ENCODE measurements at regions not wholly inside any gene's neighbourhood (a gene's known extent, or its start where the extent isn't known, plus 50 kb on each side); places are given as distances from the start of the nearest gene placed in this dataset.
"Not testable (repeated sequence)": the region's sequence is repeated elsewhere in the genome, so short reads cannot be mapped to it uniquely, and the experiment has no call there.

DNA sequence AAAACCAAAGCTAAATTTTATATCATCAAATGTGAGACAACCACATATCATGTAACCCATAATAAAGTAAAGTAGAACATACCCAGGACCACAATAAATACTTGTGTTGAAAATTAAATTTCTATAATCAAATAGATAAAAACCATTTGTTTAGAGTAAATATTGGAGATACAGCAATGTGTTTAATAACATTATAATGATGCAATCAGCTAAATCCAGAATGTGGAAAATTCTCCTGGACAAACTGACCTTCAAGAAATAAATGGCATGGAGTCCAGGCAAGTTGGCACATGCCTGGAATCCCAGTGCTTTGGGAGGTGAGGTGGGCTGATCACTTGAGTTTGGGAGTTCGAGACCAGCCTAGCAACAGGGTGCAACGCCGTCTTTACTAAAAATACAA lies 84.0 kb downstream of the GPX5 start:
- POLR2A ChIA-PET, result no interaction called here
- H3K4me3 ChIP-seq (ENCODE audit: low read depth, low read length), result no peak overlapping the region
- no peaks in the 10 kb centered on the region for H3K27me3 ChIP-seq (ENCODE audit: control insufficient read depth, insufficient read depth, low read length)
- no peak for DNase-seq (ENCODE audit: low read depth)
- CTCF ChIA-PET, result interaction anchor here (1.0 kb wide), 1 partner anchor 20 kb away, joined by 3 read pairs; no protein-coding TSS in a partner anchor
- TF ChIP-seq, protein P1, sequence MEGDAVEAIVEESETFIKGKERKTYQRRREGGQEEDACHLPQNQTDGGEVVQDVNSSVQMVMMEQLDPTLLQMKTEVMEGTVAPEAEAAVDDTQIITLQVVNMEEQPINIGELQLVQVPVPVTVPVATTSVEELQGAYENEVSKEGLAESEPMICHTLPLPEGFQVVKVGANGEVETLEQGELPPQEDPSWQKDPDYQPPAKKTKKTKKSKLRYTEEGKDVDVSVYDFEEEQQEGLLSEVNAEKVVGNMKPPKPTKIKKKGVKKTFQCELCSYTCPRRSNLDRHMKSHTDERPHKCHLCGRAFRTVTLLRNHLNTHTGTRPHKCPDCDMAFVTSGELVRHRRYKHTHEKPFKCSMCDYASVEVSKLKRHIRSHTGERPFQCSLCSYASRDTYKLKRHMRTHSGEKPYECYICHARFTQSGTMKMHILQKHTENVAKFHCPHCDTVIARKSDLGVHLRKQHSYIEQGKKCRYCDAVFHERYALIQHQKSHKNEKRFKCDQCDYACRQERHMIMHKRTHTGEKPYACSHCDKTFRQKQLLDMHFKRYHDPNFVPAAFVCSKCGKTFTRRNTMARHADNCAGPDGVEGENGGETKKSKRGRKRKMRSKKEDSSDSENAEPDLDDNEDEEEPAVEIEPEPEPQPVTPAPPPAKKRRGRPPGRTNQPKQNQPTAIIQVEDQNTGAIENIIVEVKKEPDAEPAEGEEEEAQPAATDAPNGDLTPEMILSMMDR (IDR thresholded peaks at IDR 0.05; ENCODE audit: insufficient read depth, low read depth, low read length), result no peak
- no peaks in the 10 kb centered on the region for H3K36me3 ChIP-seq (ENCODE audit: control insufficient read depth, insufficient read depth, low read length)

DNA sequence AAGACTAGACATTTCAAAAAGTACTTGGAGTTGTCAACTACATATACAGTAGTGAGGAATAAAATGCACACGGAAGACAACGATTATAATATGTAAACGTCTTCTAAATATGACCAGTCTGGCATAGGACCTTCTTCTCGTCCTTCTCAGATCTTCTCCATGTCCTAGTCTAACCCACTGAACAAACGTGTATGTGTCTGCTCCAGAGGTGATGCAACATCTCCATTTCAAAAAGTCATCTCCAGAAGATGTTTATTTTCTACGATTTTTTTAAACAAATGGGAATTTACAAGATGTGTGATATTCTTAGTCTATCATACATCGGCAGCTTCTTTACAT lies 89.9 kb downstream of the GPX5 start:
- DNase-seq (ENCODE audit: low read depth), result no peak
- Histone ChIP-seq H3K27me3 (ENCODE audit: control insufficient read depth, insufficient read depth, low read length) (no peaks in the 10 kb centered on the region), H3K36me3 (ENCODE audit: control insufficient read depth, insufficient read depth, low read length) (no peaks in the 10 kb centered on the region), H3K4me3 (ENCODE audit: low read depth, low read length) (no peak overlapping the region)
- ChIA-PET CTCF (interaction anchor here (2.0 kb wide), 1 partner anchor 17 kb away, joined by 4 read pairs; no protein-coding TSS in a partner anchor), POLR2A (no interaction called here)
- TF ChIP-seq, protein P1 (IDR thresholded peaks at IDR 0.05; ENCODE audit: insufficient read depth, low read depth, low read length), result no peak

DNA sequence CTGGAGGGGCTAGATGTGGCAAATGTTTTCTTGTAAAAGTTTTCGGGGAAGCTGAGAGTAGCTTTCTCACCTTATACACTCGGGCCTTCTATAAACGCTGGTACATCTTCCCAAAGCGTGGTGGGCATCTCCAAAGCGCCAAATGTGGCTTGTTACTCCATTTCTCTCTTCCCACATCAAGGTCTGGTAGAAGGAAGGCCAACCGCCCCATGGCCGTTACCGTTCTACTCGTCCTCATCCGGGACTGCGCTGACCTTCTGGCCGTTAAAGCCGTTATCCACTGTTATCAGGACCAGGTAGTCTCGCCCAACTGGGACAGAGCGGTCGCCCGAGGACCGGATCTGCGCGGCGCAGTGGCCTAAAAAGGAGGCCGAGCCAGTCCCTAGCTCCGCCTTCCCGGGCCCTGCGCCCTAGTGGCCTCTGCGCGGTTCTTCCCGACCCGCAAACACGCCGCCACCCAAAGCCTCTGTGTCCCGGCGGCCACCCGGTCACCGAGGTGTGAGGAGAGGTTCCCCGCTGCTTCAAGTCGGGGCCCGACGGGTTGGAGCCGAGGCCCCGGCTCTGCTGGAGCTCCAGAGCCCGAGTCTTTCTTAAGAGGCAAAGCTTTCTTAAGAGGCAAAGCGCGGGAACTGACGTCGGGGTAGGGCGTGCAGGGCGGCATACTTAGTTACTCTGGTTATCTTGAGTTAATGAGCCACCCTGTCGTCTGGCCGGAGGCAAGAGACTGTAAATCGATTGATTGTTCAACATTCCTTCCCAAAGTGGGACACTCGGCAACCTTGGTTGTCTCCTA lies 90.5 kb downstream of the GPX5 start:
- no peaks in the 10 kb centered on the region for H3K27me3 ChIP-seq (ENCODE audit: control insufficient read depth, insufficient read depth, low read length)
- no peaks in the 10 kb centered on the region for H3K36me3 ChIP-seq (ENCODE audit: control insufficient read depth, insufficient read depth, low read length)
- DNase-seq (ENCODE audit: low read depth), result no peak
- H3K4me3 ChIP-seq (ENCODE audit: low read depth, low read length), result no peak overlapping the region
- ChIA-PET POLR2A (no interaction called here), CTCF (no interaction called here)
- TF ChIP-seq, protein P1 (IDR thresholded peaks at IDR 0.05; ENCODE audit: insufficient read depth, low read depth, low read length), result no peak

DNA sequence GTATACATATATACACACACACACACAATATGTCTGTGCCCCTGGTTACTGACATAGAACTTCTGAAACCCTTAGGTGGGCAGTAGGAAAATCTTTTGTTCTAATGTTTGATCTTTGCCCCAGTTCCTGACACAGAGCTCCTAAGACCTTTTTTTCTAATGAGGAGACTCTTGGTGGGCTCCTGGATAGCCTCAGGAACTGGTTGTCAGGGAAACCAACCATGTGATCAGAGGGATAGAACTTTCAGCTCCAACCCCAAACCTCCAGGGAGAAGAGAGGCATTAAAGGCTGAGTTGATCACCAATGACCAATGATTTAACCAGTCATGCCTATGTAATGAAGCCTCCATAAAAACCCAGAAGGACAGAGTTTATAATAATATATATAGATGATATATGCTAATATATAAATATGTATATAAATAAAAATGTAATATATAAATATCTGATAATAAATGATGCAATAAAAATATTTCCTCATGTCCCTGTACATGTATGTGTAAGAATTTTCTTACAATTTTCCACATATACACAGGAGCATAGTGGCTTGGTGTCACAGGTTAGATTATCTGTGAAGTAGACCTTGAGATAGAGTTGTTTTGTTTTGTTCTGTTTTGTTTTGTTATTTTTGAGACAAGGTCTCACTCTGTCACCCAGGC lies 93.3 kb downstream of the GPX5 start:
- Histone ChIP-seq H3K36me3 (ENCODE audit: control insufficient read depth, insufficient read depth, low read length) (no peaks in the 10 kb centered on the region), H3K27me3 (ENCODE audit: control insufficient read depth, insufficient read depth, low read length) (no peaks in the 10 kb centered on the region), H3K4me3 (ENCODE audit: low read depth, low read length) (no peak overlapping the region)
- ChIA-PET POLR2A (no interaction called here), CTCF (no interaction called here)
- TF ChIP-seq, protein P1 (IDR thresholded peaks at IDR 0.05; ENCODE audit: insufficient read depth, low read depth, low read length), result no peak
- DNase-seq (ENCODE audit: low read depth), result no peak

DNA sequence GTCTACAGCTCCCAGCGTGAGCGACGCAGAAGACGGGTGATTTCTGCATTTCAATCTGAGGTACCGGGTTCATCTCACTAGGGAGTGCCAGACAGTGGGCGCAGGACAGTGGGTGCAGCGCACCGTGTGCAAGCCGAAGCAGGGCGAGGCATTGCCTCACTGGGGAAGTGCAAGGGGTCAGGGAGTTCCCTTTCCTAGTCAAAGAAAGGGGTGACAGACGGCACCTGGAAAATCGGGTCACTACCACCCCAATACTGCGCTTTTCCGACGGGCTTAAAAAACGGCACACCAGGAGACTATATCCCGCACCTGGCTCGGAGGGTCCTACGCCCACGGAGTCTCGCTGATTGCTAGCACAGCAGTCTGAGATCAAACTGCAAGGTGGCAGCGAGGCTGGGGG lies 95.6 kb downstream of the GPX5 start:
- H3K4me3 ChIP-seq (ENCODE audit: low read depth, low read length); POLR2A ChIA-PET; CTCF ChIA-PET; H3K27me3 ChIP-seq (ENCODE audit: control insufficient read depth, insufficient read depth, low read length); DNase-seq (ENCODE audit: low read depth); H3K36me3 ChIP-seq (ENCODE audit: control insufficient read depth, insufficient read depth, low read length): not testable (repeated sequence)

DNA sequence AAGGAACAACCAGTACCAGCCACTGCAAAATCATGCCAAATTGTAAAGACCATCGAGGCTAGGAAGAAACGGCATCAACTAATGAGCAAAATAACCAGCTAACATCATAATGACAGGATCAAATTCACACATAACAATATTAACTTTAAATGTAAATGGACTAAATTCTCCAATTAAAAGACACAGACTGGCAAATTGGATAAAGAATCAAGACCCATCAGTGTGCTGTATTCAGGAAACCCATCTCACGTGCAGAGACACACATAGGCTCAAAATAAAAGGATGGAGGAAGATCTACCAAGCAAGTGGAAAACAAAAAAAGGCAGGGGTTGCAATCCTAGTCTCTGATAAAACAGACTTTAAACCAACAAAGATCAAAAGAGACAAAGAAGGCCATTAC lies 97.6 kb downstream of the GPX5 start:
- H3K4me3 ChIP-seq (ENCODE audit: low read depth, low read length); CTCF ChIA-PET; POLR2A ChIA-PET; H3K36me3 ChIP-seq (ENCODE audit: control insufficient read depth, insufficient read depth, low read length); DNase-seq (ENCODE audit: low read depth); H3K27me3 ChIP-seq (ENCODE audit: control insufficient read depth, insufficient read depth, low read length): not testable (repeated sequence)

DNA sequence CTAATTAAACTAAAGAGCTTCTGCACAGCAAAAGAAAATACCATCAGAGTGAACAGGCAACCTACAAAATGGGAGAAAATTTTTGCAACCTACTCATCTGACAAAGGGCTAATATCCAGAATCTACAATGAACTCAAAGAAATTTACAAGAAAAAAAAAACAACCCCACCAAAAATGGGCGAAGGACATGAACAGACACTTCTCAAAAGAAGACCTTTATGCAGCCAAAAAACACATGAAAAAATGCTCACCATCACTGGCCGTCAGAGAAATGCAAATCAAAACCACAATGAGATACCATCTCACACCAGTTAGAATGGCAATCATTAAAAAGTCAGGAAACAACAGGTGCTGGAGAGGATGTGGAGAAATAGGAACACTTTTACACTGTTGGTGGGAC lies 100.7 kb downstream of the GPX5 start:
- H3K36me3 ChIP-seq (ENCODE audit: control insufficient read depth, insufficient read depth, low read length); H3K4me3 ChIP-seq (ENCODE audit: low read depth, low read length); CTCF ChIA-PET; DNase-seq (ENCODE audit: low read depth); H3K27me3 ChIP-seq (ENCODE audit: control insufficient read depth, insufficient read depth, low read length); POLR2A ChIA-PET: not testable (repeated sequence)
